ENCODE measurements at regions not wholly inside any gene's neighbourhood (a gene's known extent, or its start where the extent isn't known, plus 50 kb on each side); places are given as distances from the start of the nearest gene placed in this dataset.
"Not testable (repeated sequence)": the region's sequence is repeated elsewhere in the genome, so short reads cannot be mapped to it uniquely, and the experiment has no call there.

DNA sequence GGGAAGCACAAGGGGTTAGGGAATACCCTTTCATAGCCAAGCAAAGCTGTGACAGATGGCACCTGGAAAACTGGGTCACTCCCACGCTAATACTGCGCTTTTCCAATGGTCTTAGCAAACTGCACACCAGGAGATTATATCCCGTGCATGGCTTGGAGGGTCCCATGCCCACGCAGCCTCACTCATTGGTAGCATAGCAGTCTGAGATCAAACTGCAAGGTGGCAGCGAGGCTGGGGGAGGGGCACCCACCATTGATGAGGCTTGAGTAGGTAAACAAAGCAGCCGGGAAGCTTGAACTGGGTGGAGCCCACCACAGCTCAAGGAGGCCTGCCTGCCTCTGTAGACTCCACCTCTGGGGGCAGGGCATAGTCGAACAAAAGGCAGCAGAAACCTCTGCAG is 63.2 kb upstream of the ADAMTS3 start:
- DNase-seq; CTCF ChIA-PET; H3K27me3 Mint-ChIP-seq (ENCODE audit: low read depth); H3K9me3 Mint-ChIP-seq; H3K27ac Mint-ChIP-seq; H3K4me1 Mint-ChIP-seq (ENCODE audit: low read depth); H3K4me3 Mint-ChIP-seq; intact Hi-C loops (cut with micrococcal nuclease); H3K36me3 Mint-ChIP-seq (ENCODE audit: low read depth): not testable (repeated sequence)

DNA sequence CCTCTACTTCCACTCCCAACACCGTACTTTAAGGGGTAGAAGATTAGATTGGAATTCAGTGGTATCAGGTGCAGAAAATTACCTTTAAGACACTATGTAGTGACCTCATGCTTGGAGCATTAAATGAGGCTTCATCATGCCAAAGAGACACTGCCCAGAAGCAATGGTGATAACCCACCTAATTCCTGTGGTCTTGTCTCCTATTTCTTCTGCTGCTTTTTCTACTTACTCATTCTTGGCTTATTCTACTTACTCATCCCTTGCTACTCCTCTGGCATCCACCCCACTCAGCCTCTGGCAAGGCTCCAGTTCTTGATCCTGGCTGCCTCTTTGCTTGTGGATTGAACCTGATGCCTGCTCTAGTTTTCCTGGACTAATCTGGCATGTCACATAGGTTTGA is 62.3 kb upstream of the ADAMTS3 start:
- DNase-seq, result no peak
- intact Hi-C loops (cut with micrococcal nuclease), result no loop called here
- H3K9me3 Mint-ChIP-seq, result peaks cover 2% of the 10 kb centered on the region
- CTCF ChIA-PET, result no interaction called here
- H3K27ac Mint-ChIP-seq, result no peak overlapping the region
- H3K4me3 Mint-ChIP-seq, result no peak overlapping the region
- peaks cover 2% of the 10 kb centered on the region for H3K27me3 Mint-ChIP-seq (ENCODE audit: low read depth)
- peaks cover 1% of the 10 kb centered on the region for H3K36me3 Mint-ChIP-seq (ENCODE audit: low read depth)
- no peaks in the 10 kb centered on the region for H3K4me1 Mint-ChIP-seq (ENCODE audit: low read depth)

DNA sequence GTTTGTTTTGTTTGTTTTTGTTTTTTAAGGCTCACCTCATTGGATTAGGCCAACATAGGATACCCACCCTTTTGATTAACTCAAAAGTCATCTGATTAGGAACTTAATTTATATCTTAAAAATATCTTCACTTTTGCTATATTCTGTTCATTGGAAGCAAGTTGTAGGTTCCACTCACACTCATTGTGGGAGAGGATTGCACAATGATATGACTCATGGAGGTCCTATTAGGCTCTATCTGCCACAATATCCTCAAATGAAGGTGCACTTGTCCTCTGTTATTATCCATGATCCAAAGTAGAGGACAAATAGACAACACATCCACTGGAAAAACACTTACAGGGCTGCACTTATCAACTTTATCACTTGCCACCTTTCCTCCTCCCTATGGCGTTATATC is 60.5 kb upstream of the ADAMTS3 start:
- H3K4me1 Mint-ChIP-seq (ENCODE audit: low read depth), result no peaks in the 10 kb centered on the region
- no peaks in the 10 kb centered on the region for H3K36me3 Mint-ChIP-seq (ENCODE audit: low read depth)
- H3K27me3 Mint-ChIP-seq (ENCODE audit: low read depth), result peaks cover 1% of the 10 kb centered on the region
- intact Hi-C loops (cut with micrococcal nuclease), result no loop called here
- H3K27ac Mint-ChIP-seq, result no peak overlapping the region
- H3K4me3 Mint-ChIP-seq, result no peak overlapping the region
- CTCF ChIA-PET, result no interaction called here
- peaks cover under 1% of the 10 kb centered on the region for H3K9me3 Mint-ChIP-seq
- DNase-seq, result no peak

DNA sequence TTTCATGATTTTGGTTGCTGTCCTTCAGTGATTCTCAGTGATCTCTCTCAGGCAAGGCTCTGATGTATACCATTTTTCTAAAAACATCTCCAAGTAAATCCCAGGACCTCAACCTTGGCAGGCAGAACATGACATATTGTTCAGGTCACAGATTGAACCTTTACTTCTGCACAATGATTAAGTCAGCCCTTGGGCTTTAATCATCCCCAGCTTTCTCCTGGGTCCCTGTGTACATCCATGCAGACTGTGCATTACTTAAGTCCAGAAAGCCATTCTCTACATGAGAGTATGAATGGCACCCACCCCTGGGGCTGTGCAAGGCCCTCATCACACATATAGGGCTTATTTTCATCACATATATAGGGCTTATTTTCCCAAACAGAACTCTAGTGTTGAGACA is 58.7 kb upstream of the ADAMTS3 start:
- DNase-seq, result no peak
- no peak overlapping the region for H3K27ac Mint-ChIP-seq
- intact Hi-C loops (cut with micrococcal nuclease), result no loop called here
- H3K36me3 Mint-ChIP-seq (ENCODE audit: low read depth), result no peaks in the 10 kb centered on the region
- no peak overlapping the region for H3K4me3 Mint-ChIP-seq
- no peaks in the 10 kb centered on the region for H3K27me3 Mint-ChIP-seq (ENCODE audit: low read depth)
- no peaks in the 10 kb centered on the region for H3K4me1 Mint-ChIP-seq (ENCODE audit: low read depth)
- no peaks in the 10 kb centered on the region for H3K9me3 Mint-ChIP-seq
- CTCF ChIA-PET, result no interaction called here
